Astrocyte (in vitro differentiated cells and primary cell): ENCODE measurements at regions not wholly inside any gene's neighbourhood (a gene's known extent, or its start where the extent isn't known, plus 50 kb on each side); places are given as distances from the start of the nearest gene placed in this dataset.

Experiments used
- EZH2 ChIP-seq: IDR thresholded peaks from 2 replicates; pipeline ENCODE4 v1.6.1; 2012; ENCODE audit warnings: mild to moderate bottlenecking, low read length, inconsistent platforms; ENCODE audit not compliant: insufficient read depth
- TF ChIP-seq, protein P1 (sequence below): IDR thresholded peaks from 2 replicates; pipeline ENCODE4 v1.5.1; 2011; ENCODE audit warnings: low read depth, mild to moderate bottlenecking, inconsistent platforms, low read length, moderate library complexity; ENCODE audit not compliant: insufficient read depth

DNA sequence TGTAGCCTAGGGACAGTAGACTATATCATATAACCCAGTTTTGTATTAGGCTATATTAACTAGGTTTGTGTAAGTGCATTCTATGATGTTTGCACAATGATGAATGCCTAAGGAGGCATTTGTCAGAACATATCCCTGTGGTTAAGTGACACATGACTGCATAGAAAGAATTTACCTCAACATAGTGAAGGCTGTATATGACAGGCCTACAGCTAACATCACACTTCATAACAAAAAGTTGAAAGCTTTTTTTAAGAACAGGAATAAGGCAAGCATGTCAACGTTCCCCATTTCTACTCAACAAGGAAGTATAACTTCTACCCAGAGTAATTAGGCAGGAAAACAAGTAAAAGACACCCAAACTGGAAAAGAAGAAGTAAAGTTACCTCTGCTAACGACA lies 165.9 kb upstream of the NDST4 start:
- TF ChIP-seq, protein P1, sequence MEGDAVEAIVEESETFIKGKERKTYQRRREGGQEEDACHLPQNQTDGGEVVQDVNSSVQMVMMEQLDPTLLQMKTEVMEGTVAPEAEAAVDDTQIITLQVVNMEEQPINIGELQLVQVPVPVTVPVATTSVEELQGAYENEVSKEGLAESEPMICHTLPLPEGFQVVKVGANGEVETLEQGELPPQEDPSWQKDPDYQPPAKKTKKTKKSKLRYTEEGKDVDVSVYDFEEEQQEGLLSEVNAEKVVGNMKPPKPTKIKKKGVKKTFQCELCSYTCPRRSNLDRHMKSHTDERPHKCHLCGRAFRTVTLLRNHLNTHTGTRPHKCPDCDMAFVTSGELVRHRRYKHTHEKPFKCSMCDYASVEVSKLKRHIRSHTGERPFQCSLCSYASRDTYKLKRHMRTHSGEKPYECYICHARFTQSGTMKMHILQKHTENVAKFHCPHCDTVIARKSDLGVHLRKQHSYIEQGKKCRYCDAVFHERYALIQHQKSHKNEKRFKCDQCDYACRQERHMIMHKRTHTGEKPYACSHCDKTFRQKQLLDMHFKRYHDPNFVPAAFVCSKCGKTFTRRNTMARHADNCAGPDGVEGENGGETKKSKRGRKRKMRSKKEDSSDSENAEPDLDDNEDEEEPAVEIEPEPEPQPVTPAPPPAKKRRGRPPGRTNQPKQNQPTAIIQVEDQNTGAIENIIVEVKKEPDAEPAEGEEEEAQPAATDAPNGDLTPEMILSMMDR = no peak
- no peak for TF ChIP-seq EZH2
